ENCODE measurements at regions not wholly inside any gene's neighbourhood (a gene's known extent, or its start where the extent isn't known, plus 50 kb on each side); places are given as distances from the start of the nearest gene placed in this dataset.

DNA sequence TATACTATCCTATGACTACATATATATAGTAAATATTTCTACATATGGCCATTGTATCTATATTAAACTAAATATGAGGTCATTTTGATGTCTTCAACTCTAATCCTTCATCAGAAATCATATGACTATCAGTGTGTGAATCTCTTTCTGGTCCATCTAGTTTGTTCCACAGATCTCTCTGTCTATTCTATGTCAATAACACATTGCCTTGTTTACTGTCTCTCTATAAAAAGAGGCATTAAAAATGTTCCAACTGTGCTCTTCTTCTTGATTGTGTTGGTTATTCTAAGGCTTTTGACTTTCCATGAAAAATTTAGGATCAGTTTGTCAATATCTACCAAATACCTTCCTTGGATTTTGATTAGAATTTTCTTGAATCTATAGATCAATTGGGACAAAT is 338.3 kb upstream of the FSTL5 start:
- no peak for TF ChIP-seq CTCF (IDR thresholded peaks at IDR 0.05)
- no peak for TF ChIP-seq ZFX (IDR thresholded peaks at IDR 0.05; ENCODE audit: borderline replicate concordance)
- H3K27ac ChIP-seq = no peak overlapping the region

GRCh38 chr4:162499478-162499877 is 335.7 kb upstream of the FSTL5 start:
- peak; percentile 76 for TF ChIP-seq CTCF (IDR thresholded peaks at IDR 0.05)
- TF ChIP-seq ZFX (IDR thresholded peaks at IDR 0.05; ENCODE audit: borderline replicate concordance) = no peak
- H3K27ac ChIP-seq = no peak overlapping the region

DNA sequence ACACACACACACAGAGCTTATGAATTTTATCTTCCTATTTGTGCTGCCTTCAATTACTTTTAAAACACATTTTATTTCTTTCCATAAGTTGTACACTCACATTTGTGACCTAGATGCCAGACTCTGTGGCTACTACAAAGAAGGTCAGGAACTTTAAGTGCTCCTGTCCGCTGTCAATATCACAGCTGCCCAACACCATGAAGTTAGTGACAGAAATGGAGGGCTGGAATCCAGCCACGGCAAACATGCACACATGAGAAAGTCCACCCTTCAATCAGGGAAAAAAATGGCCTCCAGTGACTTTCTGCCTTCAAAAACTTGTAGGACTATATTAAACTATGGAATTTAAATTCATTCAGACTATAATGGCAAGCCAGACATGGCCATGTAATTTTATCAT is 334.4 kb upstream of the FSTL5 start:
- H3K27ac ChIP-seq = no peak overlapping the region
- TF ChIP-seq CTCF (IDR thresholded peaks at IDR 0.05) = no peak
- no peak for TF ChIP-seq ZFX (IDR thresholded peaks at IDR 0.05; ENCODE audit: borderline replicate concordance)

DNA sequence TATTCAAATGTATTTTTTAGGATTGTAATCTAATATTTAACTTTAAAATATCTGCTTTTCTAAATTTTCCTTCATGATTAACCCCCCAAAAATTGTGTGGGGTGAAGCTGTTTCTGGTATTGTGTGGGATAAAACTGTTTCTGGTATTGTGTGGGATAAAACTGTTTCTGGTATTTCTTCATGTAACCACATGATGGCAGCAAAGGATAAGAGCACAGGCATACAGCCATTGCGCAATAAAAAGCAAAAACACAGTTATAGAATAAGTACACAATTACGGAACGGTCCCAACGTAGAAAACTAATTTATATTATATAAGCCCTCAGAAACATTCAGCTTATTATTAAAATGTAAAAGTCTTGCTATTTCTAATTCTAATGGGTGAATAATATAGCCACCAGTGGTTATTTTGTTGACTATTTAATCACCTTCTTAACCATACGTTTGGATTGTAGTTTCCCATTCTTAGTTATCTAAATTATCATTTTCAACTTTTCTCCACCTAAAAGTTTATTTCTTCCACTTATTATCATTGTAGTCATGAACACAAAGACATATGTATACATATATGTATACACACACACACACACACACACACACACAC is 333.9 kb upstream of the FSTL5 start:
- TF ChIP-seq CTCF (IDR thresholded peaks at IDR 0.05) (peak; percentile 89), ZFX (IDR thresholded peaks at IDR 0.05; ENCODE audit: borderline replicate concordance) (no peak)
- no peak overlapping the region for H3K27ac ChIP-seq

DNA sequence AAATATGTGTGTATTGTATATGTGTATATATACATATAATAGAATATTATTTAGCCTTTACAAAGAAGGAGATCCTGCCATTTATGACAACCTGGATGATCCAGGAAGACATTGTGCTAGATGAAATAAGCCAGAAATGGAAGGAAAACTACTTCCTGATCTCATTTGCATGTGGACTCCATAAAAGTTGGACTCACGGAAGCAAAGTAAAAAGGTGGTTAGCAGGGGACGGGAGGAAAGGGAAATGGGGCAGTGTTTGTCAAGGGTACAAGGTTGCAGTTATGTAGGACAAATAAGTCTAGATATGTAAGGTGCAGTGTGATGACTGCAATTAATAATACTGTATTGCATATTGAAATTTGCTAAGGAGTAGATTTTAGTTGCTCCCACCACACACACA is 331.1 kb upstream of the FSTL5 start:
- no peak overlapping the region for H3K27ac ChIP-seq
- TF ChIP-seq ZFX (IDR thresholded peaks at IDR 0.05; ENCODE audit: borderline replicate concordance) (no peak), CTCF (IDR thresholded peaks at IDR 0.05) (no peak)

- H3K27ac ChIP-seq = no peak overlapping the region
- no peak for TF ChIP-seq ZFX (IDR thresholded peaks at IDR 0.05; ENCODE audit: borderline replicate concordance)
- TF ChIP-seq CTCF (IDR thresholded peaks at IDR 0.05) = no peak
These were observed 321.7 kb upstream of the FSTL5 start for GRCh38 chr4:162485486-162485885.

DNA sequence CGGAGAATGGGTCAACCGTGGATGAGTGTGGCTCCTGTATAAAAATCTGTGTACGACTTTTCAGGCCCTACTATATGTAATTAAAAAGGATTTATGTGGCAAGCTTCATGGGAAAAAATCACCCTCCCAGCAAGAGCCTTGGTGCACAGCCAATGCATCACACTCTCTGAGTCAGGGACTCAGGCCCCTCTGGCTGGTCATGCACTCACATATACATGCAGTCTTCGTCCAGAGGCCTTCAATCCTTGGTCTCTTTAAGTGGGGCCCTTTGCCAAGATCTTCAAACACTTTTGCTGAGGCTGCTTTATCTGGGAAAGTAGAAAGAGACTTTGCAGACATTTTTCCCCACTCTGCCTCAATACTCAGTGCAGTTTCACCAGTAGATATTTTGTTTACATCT is 311.4 kb upstream of the FSTL5 start:
- TF ChIP-seq CTCF (IDR thresholded peaks at IDR 0.05) = no peak
- no peak for TF ChIP-seq ZFX (IDR thresholded peaks at IDR 0.05; ENCODE audit: borderline replicate concordance)
- H3K27ac ChIP-seq = no peak overlapping the region

Measured in 22Rv1 (cell line).